Activated naive CD8-positive, alpha-beta T cell treated with anti-CD3 and anti-CD28 coated beads for 36 hours (primary cell): ENCODE measurements at regions not wholly inside any gene's neighbourhood (a gene's known extent, or its start where the extent isn't known, plus 50 kb on each side); places are given as distances from the start of the nearest gene placed in this dataset.
A peak's percentile ranks its signal among the peaks of the same experiment; 100 is the strongest.
"Not testable (repeated sequence)": the region's sequence is repeated elsewhere in the genome, so short reads cannot be mapped to it uniquely, and the experiment has no call there.

Experiments used
- DNase-seq: peaks from one replicate; pipeline ENCODE4 v3.0.0; 2021
- H3K27ac Mint-ChIP-seq: one replicate; pipeline ENCODE4 v1.8.0; 2022; ENCODE audit warnings: mild to moderate bottlenecking, moderate library complexity, mixed read lengths
- H3K27me3 Mint-ChIP-seq: one replicate; pipeline ENCODE4 v1.8.0; 2022; ENCODE audit warnings: mild to moderate bottlenecking, mixed read lengths
- H3K36me3 Mint-ChIP-seq: one replicate; pipeline ENCODE4 v1.8.0; 2021; ENCODE audit warnings: mild to moderate bottlenecking, mixed read lengths
- H3K4me1 Mint-ChIP-seq: one replicate; pipeline ENCODE4 v1.8.0; 2021; ENCODE audit warnings: mixed read lengths
- H3K4me3 Mint-ChIP-seq: one replicate; pipeline ENCODE4 v1.8.0; 2022; ENCODE audit warnings: mild to moderate bottlenecking, moderate library complexity, mixed read lengths
- H3K9me3 Mint-ChIP-seq: one replicate; pipeline ENCODE4 v1.8.0; 2022; ENCODE audit warnings: mixed read lengths

GRCh38 chr17:34445101-34445500, 82.1 kb upstream of the CCL1 start:
- Mint-ChIP-seq H3K9me3 (no peaks in the 10 kb centered on the region), H3K36me3 (no peaks in the 10 kb centered on the region), H3K27me3 (peaks cover 11% of the 10 kb centered on the region), H3K4me3 (no peak overlapping the region), H3K27ac (no peak overlapping the region), H3K4me1 (no peaks in the 10 kb centered on the region)
- no peak for DNase-seq

- Mint-ChIP-seq H3K4me1 (no peaks in the 10 kb centered on the region), H3K36me3 (no peaks in the 10 kb centered on the region), H3K4me3 (no peak overlapping the region), H3K9me3 (no peaks in the 10 kb centered on the region), H3K27me3 (peaks cover 11% of the 10 kb centered on the region), H3K27ac (no peak overlapping the region)
- DNase-seq, result no peak
These were observed 80.8 kb upstream of the CCL1 start for GRCh38 chr17:34443619-34444469.

- Mint-ChIP-seq H3K27ac (no peak overlapping the region), H3K27me3 (peaks cover 11% of the 10 kb centered on the region), H3K9me3 (no peaks in the 10 kb centered on the region), H3K4me3 (no peak overlapping the region), H3K4me1 (no peaks in the 10 kb centered on the region), H3K36me3 (no peaks in the 10 kb centered on the region)
- DNase-seq, result no peak
These were observed 79.5 kb upstream of the CCL1 start for GRCh38 chr17:34442387-34443111.

GRCh38 chr17:34437188-34437587, 74.2 kb upstream of the CCL1 start:
- H3K36me3 Mint-ChIP-seq, result no peaks in the 10 kb centered on the region
- H3K4me3 Mint-ChIP-seq, result no peak overlapping the region
- no peak for DNase-seq
- H3K9me3 Mint-ChIP-seq, result no peaks in the 10 kb centered on the region
- no peaks in the 10 kb centered on the region for H3K4me1 Mint-ChIP-seq
- no peak overlapping the region for H3K27ac Mint-ChIP-seq
- H3K27me3 Mint-ChIP-seq, result peaks cover 3% of the 10 kb centered on the region

- Mint-ChIP-seq H3K4me3 (no peak overlapping the region), H3K27ac (no peak overlapping the region), H3K27me3 (no peaks in the 10 kb centered on the region), H3K9me3 (no peaks in the 10 kb centered on the region), H3K4me1 (no peaks in the 10 kb centered on the region), H3K36me3 (no peaks in the 10 kb centered on the region)
- DNase-seq, result no peak
These were observed 73.6 kb upstream of the CCL1 start for GRCh38 chr17:34436607-34437006.

GRCh38 chr17:34435182-34435928, 72.3 kb upstream of the CCL1 start:
- H3K27me3 Mint-ChIP-seq, result no peaks in the 10 kb centered on the region
- no peak overlapping the region for H3K27ac Mint-ChIP-seq
- DNase-seq, result no peak
- no peaks in the 10 kb centered on the region for H3K4me1 Mint-ChIP-seq
- H3K4me3 Mint-ChIP-seq, result no peak overlapping the region
- H3K9me3 Mint-ChIP-seq, result no peaks in the 10 kb centered on the region
- H3K36me3 Mint-ChIP-seq, result no peaks in the 10 kb centered on the region

GRCh38 chr17:34434052-34434451, 71.0 kb upstream of the CCL1 start:
- H3K27ac Mint-ChIP-seq, result no peak overlapping the region
- no peak overlapping the region for H3K4me3 Mint-ChIP-seq
- H3K36me3 Mint-ChIP-seq, result no peaks in the 10 kb centered on the region
- no peaks in the 10 kb centered on the region for H3K9me3 Mint-ChIP-seq
- H3K4me1 Mint-ChIP-seq, result no peaks in the 10 kb centered on the region
- no peaks in the 10 kb centered on the region for H3K27me3 Mint-ChIP-seq
- DNase-seq, result no peak

GRCh38 chr17:34424814-34425491, 61.9 kb upstream of the CCL1 start:
- H3K9me3 Mint-ChIP-seq, result no peaks in the 10 kb centered on the region
- no peaks in the 10 kb centered on the region for H3K4me1 Mint-ChIP-seq
- H3K4me3 Mint-ChIP-seq, result no peak overlapping the region
- H3K27me3 Mint-ChIP-seq, result peaks cover 49% of the 10 kb centered on the region
- no peak for DNase-seq
- no peaks in the 10 kb centered on the region for H3K36me3 Mint-ChIP-seq
- no peak overlapping the region for H3K27ac Mint-ChIP-seq

- Mint-ChIP-seq H3K4me1 (no peaks in the 10 kb centered on the region), H3K27me3 (peaks cover 49% of the 10 kb centered on the region), H3K27ac (no peak overlapping the region), H3K4me3 (no peak overlapping the region), H3K36me3 (no peaks in the 10 kb centered on the region), H3K9me3 (no peaks in the 10 kb centered on the region)
- no peak for DNase-seq
These were observed 61.2 kb upstream of the CCL1 start for GRCh38 chr17:34423978-34424813.

- DNase-seq, H3K27ac Mint-ChIP-seq, H3K9me3 Mint-ChIP-seq, H3K4me1 Mint-ChIP-seq, H3K36me3 Mint-ChIP-seq, H3K4me3 Mint-ChIP-seq: not testable (repeated sequence)
- H3K27me3 Mint-ChIP-seq, result peaks cover 52% of the 10 kb centered on the region
These were observed 60.3 kb upstream of the CCL1 start for GRCh38 chr17:34423315-34423714.

GRCh38 chr17:34420900-34421299, 57.9 kb upstream of the CCL1 start:
- Mint-ChIP-seq H3K4me3 (no peak overlapping the region), H3K36me3 (no peaks in the 10 kb centered on the region)

GRCh38 chr17:34420254-34420766, 57.3 kb upstream of the CCL1 start:
- H3K27me3 Mint-ChIP-seq, result peaks cover 42% of the 10 kb centered on the region
- no peak overlapping the region for H3K4me3 Mint-ChIP-seq
- no peaks in the 10 kb centered on the region for H3K36me3 Mint-ChIP-seq
- H3K4me1 Mint-ChIP-seq, result no peaks in the 10 kb centered on the region
- H3K9me3 Mint-ChIP-seq, result no peaks in the 10 kb centered on the region
- no peak overlapping the region for H3K27ac Mint-ChIP-seq
- peak; percentile 52 for DNase-seq

More at GRCh38 chr17:34420900-34421299, 57.9 kb upstream of the CCL1 start:
- no peak for DNase-seq
- H3K27ac Mint-ChIP-seq, result no peak overlapping the region
- H3K4me1 Mint-ChIP-seq, result no peaks in the 10 kb centered on the region
- H3K9me3 Mint-ChIP-seq, result no peaks in the 10 kb centered on the region
- peaks cover 47% of the 10 kb centered on the region for H3K27me3 Mint-ChIP-seq

GRCh38 chr17:34416116-34416515, 53.1 kb upstream of the CCL1 start:
- Mint-ChIP-seq H3K27ac (no peak overlapping the region), H3K4me1 (no peaks in the 10 kb centered on the region), H3K36me3 (no peaks in the 10 kb centered on the region), H3K4me3 (no peak overlapping the region), H3K9me3 (no peaks in the 10 kb centered on the region), H3K27me3 (peaks cover 10% of the 10 kb centered on the region)
- no peak for DNase-seq

GRCh38 chr17:34414339-34414738, 51.3 kb upstream of the CCL1 start:
- no peaks in the 10 kb centered on the region for H3K4me1 Mint-ChIP-seq
- H3K27me3 Mint-ChIP-seq, result peaks cover 9% of the 10 kb centered on the region
- H3K27ac Mint-ChIP-seq, result no peak overlapping the region
- DNase-seq, result no peak
- H3K9me3 Mint-ChIP-seq, result no peaks in the 10 kb centered on the region
- no peaks in the 10 kb centered on the region for H3K36me3 Mint-ChIP-seq
- H3K4me3 Mint-ChIP-seq, result no peak overlapping the region
